Left ventricle myocardium inferior (tissue), 1 donor: ENCODE measurements at regions not wholly inside any gene's neighbourhood (a gene's known extent, or its start where the extent isn't known, plus 50 kb on each side); places are given as distances from the start of the nearest gene placed in this dataset.
"Not testable (repeated sequence)": the region's sequence is repeated elsewhere in the genome, so short reads cannot be mapped to it uniquely, and the experiment has no call there.

Source experiments
- DNase-seq: peaks from one replicate; pipeline ENCODE4 v3.0.0-alpha.2; 2020
- H3K27ac ChIP-seq: fragments of 200-600 bp; replicated peaks from 2 replicates; pipeline ENCODE4 v1.8.0; 2021
- H3K27me3 ChIP-seq: fragments of 200-600 bp; 2 replicates; pipeline ENCODE4 v1.8.0; 2021; ENCODE audit warnings: low read depth
- H3K36me3 ChIP-seq: fragments of 200-600 bp; 2 replicates; pipeline ENCODE4 v1.8.0; 2021
- H3K4me1 ChIP-seq: fragments of 200-600 bp; 2 replicates; pipeline ENCODE4 v1.8.0; 2021
- H3K4me3 ChIP-seq: fragments of 200-600 bp; 2 replicates; pipeline ENCODE4 v1.8.0; 2021; ENCODE audit warnings: mild to moderate bottlenecking, moderate library complexity
- H3K9me3 ChIP-seq: fragments of 200-600 bp; replicated peaks from 2 replicates; pipeline ENCODE4 v1.8.0; 2021
- intact Hi-C: fragments of 100-400 bp; cut with micrococcal nuclease; formaldehyde crosslinking; loops from one replicate; pipeline ENCODE4 v1.11.0; 2022
- TF ChIP-seq, protein P1 (sequence below): fragments of 200-600 bp; IDR thresholded peaks from 2 replicates; pipeline ENCODE4 v1.8.0; 2021; ENCODE audit warnings: antibody characterized with exemption, mild to moderate bottlenecking, borderline replicate concordance
- donor health status: DM: no; HTN: yes; CAD: no; lungs with severe emphysema.

DNA sequence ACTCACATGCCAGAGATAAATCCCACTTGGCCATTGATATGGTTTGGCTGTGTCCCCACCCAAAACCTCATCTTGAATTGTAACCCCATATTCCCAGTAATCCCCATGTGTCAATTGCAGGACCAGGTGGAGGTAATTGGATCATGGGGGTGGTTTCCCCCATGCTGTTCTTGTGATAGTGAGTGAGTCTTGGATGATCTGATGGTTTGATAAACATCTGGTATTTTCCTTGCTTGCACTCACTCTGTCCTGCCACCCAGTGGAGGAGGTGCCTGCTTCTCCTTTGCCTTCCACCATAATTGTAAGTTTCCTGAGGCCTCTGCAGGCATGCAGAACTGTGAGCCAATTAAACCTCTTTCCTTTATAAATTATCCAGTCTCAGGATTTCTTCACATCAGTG is 50.4 kb upstream of the B3GAT2 start:
- H3K4me1 ChIP-seq, H3K36me3 ChIP-seq, intact Hi-C loops, H3K27ac ChIP-seq, H3K4me3 ChIP-seq, DNase-seq, H3K27me3 ChIP-seq: not testable (repeated sequence)
- H3K9me3 ChIP-seq, result peaks cover 48% of the 10 kb centered on the region

DNA sequence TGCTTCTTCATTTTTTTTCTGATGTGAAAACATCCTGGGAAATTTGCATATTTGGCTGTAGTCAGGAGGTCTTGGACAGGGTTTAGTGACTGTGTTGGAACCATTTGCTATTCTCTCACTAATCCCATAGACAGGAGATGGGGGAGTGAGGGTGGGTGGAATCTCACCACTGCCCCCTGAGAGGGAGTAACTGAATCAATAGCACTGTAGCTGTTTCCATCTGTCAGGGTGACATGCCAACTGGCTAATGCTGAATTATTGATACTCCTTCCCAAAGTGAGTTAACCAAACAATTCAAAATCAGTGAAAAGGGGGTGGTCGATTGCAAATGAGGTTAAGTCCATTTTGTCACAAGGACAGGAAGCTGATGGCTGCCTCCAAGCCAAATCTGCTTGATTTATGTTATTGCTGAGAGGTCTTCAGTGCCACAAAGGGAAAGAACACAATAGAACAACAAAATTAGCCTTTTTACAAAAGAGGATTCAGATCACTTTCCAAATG is 55.1 kb upstream of the B3GAT2 start:
- no peak overlapping the region for H3K4me3 ChIP-seq
- H3K36me3 ChIP-seq, result no peaks in the 10 kb centered on the region
- TF ChIP-seq, protein P1, sequence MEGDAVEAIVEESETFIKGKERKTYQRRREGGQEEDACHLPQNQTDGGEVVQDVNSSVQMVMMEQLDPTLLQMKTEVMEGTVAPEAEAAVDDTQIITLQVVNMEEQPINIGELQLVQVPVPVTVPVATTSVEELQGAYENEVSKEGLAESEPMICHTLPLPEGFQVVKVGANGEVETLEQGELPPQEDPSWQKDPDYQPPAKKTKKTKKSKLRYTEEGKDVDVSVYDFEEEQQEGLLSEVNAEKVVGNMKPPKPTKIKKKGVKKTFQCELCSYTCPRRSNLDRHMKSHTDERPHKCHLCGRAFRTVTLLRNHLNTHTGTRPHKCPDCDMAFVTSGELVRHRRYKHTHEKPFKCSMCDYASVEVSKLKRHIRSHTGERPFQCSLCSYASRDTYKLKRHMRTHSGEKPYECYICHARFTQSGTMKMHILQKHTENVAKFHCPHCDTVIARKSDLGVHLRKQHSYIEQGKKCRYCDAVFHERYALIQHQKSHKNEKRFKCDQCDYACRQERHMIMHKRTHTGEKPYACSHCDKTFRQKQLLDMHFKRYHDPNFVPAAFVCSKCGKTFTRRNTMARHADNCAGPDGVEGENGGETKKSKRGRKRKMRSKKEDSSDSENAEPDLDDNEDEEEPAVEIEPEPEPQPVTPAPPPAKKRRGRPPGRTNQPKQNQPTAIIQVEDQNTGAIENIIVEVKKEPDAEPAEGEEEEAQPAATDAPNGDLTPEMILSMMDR, result no peak
- no peak overlapping the region for H3K27ac ChIP-seq
- intact Hi-C loops, result loop anchor here (10.0 kb wide), 1 partner anchor 333 kb away; no protein-coding TSS in a partner anchor
- H3K27me3 ChIP-seq, result peaks cover 4% of the 10 kb centered on the region
- no peaks in the 10 kb centered on the region for H3K4me1 ChIP-seq
- peaks cover 5% of the 10 kb centered on the region for H3K9me3 ChIP-seq
- DNase-seq, result no peak

DNA sequence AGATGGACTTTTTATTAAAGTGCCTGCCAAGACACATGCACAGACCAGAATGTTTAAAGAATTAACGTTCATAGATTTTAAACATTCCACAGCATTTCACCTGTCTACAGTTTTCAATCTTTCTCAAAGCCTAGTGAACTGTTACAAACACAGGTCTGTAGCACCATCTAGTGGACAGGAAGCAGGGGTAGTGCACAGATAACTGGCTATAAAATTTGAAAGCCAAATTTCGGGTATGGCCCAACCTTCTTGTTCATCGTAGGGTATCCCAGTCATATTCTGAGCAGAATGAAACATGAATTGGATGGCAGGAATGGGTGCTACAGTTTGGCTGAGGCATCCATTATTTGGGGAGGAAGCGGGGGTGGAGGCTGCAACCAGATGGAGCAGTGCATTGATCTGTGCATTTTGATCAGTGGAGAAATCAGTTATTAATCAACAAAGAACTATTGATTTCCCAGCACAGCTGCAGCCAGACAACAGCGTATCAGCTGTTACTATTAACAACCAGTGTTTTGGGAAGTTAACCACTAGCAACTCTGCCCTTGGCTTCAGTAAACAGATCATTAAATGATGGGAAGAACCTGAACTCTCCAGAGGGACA is 56.1 kb upstream of the B3GAT2 start:
- DNase-seq, result no peak
- Histone ChIP-seq H3K4me1 (no peaks in the 10 kb centered on the region), H3K9me3 (no peaks in the 10 kb centered on the region), H3K36me3 (no peaks in the 10 kb centered on the region), H3K27me3 (peaks cover 4% of the 10 kb centered on the region), H3K27ac (no peak overlapping the region), H3K4me3 (no peak overlapping the region)
- TF ChIP-seq, protein P1, result peak; percentile 81
- intact Hi-C loops, result loop anchor here (10.0 kb wide), 1 partner anchor 332 kb away; no protein-coding TSS in a partner anchor

DNA sequence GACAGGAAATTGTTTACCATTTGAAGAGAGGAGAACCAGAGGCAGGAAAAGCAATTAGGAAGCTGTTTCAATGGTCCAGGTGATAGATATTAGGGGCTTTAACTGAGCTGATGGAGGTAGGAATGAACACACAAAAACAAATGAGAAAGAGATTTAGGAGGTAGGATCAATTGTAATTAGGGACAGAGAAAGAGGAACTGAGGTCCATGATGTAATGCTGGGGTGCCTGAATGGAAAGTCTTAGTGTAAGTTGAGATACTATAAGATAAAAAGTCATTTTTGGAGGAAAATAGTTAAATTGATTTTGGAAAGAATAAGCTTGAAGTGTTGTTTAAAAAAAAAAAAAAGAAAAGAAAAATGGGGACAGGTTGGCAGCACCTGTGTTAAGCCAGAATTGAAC is 58.5 kb upstream of the B3GAT2 start:
- TF ChIP-seq, protein P1, result no peak
- no peak overlapping the region for H3K4me3 ChIP-seq
- no peaks in the 10 kb centered on the region for H3K4me1 ChIP-seq
- peaks cover 4% of the 10 kb centered on the region for H3K27me3 ChIP-seq
- H3K9me3 ChIP-seq, result peaks cover 4% of the 10 kb centered on the region
- H3K27ac ChIP-seq, result no peak overlapping the region
- intact Hi-C loops, result loop anchor here (10.0 kb wide), 1 partner anchor 329 kb away; no protein-coding TSS in a partner anchor
- no peaks in the 10 kb centered on the region for H3K36me3 ChIP-seq
- no peak for DNase-seq

DNA sequence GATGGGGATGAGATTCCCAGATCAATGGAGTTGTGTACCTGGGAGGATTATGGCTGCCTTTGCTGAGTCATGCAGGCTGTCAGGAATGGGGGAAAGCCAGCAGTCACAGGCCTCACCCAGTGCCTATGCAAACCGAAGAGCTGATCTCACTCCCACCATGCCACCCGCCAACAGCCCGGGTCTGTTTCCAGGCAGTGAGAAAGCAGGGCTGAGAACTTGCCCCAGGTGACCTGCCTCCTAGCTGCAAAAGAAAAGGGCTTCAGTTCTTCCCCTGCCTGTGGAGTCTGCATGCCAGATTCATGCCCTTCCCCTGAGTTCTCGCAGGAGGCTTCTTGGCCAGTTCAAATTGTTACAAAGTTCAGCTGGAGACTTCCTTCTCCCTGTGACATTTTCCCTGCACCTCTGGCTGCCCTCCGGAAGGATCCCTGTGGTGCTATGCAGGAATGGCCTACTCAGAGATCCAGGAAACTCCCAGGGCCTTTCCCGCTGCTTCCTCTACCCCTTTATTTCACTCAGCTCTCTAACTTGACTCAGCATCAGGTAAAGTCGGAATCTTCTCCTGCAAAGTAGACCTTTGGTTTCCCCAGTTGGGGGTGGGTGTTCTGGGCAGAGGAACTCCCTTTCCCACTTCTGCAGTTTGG is 71.5 kb upstream of the B3GAT2 start:
- Histone ChIP-seq H3K27me3 (no peaks in the 10 kb centered on the region), H3K36me3 (no peaks in the 10 kb centered on the region), H3K27ac (no peak overlapping the region), H3K4me1 (no peaks in the 10 kb centered on the region), H3K4me3 (no peak overlapping the region), H3K9me3 (no peaks in the 10 kb centered on the region)
- DNase-seq, result no peak
- intact Hi-C loops, result no loop called here
- TF ChIP-seq, protein P1, result no peak

DNA sequence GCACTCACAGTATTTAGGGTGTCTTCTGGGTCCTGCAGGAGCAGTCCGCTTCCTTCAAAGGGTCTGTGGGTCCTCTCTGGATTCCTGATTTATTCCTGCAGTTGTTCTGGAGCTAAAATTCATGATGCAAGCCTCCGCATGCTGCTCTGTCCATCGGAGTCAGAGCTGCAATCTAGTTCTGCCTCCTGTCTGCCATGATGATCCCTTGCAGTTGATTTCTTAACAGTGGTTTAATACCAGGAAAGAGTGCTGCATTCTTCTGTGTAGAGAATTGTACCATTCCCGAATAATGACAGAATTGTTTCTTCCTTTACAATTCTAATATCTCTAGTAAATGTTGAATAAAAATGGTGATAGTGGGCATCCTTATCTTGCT is 72.0 kb upstream of the B3GAT2 start:
- no peak overlapping the region for H3K27ac ChIP-seq
- TF ChIP-seq, protein P1, result no peak
- intact Hi-C loops, result no loop called here
- no peaks in the 10 kb centered on the region for H3K9me3 ChIP-seq
- H3K4me1 ChIP-seq, result no peaks in the 10 kb centered on the region
- no peaks in the 10 kb centered on the region for H3K36me3 ChIP-seq
- DNase-seq, result no peak
- no peak overlapping the region for H3K4me3 ChIP-seq
- H3K27me3 ChIP-seq, result no peaks in the 10 kb centered on the region
